ENCODE measurements at regions not wholly inside any gene's neighbourhood (a gene's known extent, or its start where the extent isn't known, plus 50 kb on each side); places are given as distances from the start of the nearest gene placed in this dataset.

DNA sequence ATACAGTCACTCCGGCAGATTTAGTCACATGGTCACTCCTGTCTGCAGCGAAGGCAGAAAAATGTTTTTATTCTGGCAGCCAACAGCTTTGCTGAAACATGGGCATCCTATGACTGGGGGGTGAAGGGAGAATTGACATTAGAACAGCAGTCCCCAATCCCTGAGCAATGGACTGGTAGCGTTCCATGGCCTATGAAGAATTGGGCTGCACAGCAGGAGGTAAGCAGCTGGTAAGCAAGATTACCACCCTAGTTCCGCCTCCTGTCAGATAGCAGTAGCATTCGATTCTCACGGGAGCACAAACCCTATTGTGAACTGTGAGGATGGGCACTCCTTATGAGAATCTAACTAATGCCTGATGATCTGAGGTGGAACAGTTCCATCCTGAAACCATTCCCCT is 93.1 kb upstream of the FTMT start (continued):
- TF ChIP-seq HEYL (CRISPR knock-in tag; IDR thresholded peaks at IDR 0.05): no peak
- no peak for TF ChIP-seq HOXB5 (CRISPR knock-in tag; IDR thresholded peaks at IDR 0.05)
- TF ChIP-seq ZSCAN20 (CRISPR knock-in tag; IDR thresholded peaks at IDR 0.05): no peak
- TF ChIP-seq, protein P1, sequence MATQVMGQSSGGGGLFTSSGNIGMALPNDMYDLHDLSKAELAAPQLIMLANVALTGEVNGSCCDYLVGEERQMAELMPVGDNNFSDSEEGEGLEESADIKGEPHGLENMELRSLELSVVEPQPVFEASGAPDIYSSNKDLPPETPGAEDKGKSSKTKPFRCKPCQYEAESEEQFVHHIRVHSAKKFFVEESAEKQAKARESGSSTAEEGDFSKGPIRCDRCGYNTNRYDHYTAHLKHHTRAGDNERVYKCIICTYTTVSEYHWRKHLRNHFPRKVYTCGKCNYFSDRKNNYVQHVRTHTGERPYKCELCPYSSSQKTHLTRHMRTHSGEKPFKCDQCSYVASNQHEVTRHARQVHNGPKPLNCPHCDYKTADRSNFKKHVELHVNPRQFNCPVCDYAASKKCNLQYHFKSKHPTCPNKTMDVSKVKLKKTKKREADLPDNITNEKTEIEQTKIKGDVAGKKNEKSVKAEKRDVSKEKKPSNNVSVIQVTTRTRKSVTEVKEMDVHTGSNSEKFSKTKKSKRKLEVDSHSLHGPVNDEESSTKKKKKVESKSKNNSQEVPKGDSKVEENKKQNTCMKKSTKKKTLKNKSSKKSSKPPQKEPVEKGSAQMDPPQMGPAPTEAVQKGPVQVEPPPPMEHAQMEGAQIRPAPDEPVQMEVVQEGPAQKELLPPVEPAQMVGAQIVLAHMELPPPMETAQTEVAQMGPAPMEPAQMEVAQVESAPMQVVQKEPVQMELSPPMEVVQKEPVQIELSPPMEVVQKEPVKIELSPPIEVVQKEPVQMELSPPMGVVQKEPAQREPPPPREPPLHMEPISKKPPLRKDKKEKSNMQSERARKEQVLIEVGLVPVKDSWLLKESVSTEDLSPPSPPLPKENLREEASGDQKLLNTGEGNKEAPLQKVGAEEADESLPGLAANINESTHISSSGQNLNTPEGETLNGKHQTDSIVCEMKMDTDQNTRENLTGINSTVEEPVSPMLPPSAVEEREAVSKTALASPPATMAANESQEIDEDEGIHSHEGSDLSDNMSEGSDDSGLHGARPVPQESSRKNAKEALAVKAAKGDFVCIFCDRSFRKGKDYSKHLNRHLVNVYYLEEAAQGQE (IDR thresholded peaks at IDR 0.05): no peak

DNA sequence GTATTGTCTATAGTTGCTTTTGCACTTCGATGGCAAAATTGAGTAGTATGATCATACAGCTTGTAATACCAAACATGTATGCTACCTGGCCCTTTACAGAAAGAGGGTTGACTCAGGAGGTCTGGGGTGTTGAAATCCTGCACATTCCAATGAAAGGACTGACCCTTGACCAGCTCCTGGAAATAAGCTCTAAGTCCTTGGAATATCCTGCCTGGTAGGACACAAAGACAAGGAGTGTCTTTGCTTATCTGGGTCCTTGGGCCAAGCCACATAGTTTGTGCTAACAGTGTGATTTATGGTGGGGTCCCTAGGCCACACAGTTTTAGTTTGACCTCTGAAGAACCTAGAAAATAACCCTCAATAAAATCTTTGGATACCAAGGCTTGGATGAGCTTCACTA is 89.3 kb upstream of the FTMT start:
- H3K4me1 ChIP-seq: no peaks in the 10 kb centered on the region
- 6% methylated on average over 1 of the region's 1 CpG for WGBS (ENCODE audit: missing lambda C conversion rate)
- no peak for DNase-seq (ENCODE audit: low read depth in 1 of 2, low spot score in 1 of 2)
- H3K4me3 ChIP-seq: no peak overlapping the region
- no peaks in the 10 kb centered on the region for H3K9me3 ChIP-seq
- POLR2A ChIA-PET: no interaction called here
- CTCF ChIA-PET: interaction anchor here (1.6 kb wide), 1 partner anchor 9 kb away, joined by 4 read pairs; no protein-coding TSS in a partner anchor
- TF ChIP-seq, protein P2, sequence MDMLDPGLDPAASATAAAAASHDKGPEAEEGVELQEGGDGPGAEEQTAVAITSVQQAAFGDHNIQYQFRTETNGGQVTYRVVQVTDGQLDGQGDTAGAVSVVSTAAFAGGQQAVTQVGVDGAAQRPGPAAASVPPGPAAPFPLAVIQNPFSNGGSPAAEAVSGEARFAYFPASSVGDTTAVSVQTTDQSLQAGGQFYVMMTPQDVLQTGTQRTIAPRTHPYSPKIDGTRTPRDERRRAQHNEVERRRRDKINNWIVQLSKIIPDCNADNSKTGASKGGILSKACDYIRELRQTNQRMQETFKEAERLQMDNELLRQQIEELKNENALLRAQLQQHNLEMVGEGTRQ (IDR thresholded peaks at IDR 0.05): no peak
- TF ChIP-seq PHF8 (IDR thresholded peaks at IDR 0.05; ENCODE audit: borderline replicate concordance, low read depth) (no peak), MAZ (IDR thresholded peaks at IDR 0.05; ENCODE audit: borderline replicate concordance, low read depth, low read length) (no peak), POLR2A (IDR thresholded peaks at IDR 0.05; ENCODE audit: low read length) (no peak), HOXA7 (CRISPR knock-in tag; IDR thresholded peaks at IDR 0.05) (no peak), CHD2 (IDR thresholded peaks at IDR 0.05; ENCODE audit: low read length, partially characterized antibody) (no peak), RNF2 (IDR thresholded peaks at IDR 0.05; ENCODE audit: borderline replicate concordance, low read depth) (no peak), ZFP36 (IDR thresholded peaks at IDR 0.05; ENCODE audit: borderline replicate concordance, partially characterized antibody) (no peak), KDM5A (IDR thresholded peaks at IDR 0.05) (no peak), JUNB (IDR thresholded peaks at IDR 0.05) (no peak), CBX2 (IDR thresholded peaks at IDR 0.05; ENCODE audit: borderline replicate concordance, low read depth) (no peak), SREBF2 (IDR thresholded peaks at IDR 0.05) (no peak), FOXS1 (CRISPR knock-in tag; IDR thresholded peaks at IDR 0.05) (no peak)
- TF ChIP-seq, protein P3, sequence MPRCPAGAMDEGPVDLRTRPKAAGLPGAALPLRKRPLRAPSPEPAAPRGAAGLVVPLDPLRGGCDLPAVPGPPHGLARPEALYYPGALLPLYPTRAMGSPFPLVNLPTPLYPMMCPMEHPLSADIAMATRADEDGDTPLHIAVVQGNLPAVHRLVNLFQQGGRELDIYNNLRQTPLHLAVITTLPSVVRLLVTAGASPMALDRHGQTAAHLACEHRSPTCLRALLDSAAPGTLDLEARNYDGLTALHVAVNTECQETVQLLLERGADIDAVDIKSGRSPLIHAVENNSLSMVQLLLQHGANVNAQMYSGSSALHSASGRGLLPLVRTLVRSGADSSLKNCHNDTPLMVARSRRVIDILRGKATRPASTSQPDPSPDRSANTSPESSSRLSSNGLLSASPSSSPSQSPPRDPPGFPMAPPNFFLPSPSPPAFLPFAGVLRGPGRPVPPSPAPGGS (IDR thresholded peaks at IDR 0.05): no peak
- TF ChIP-seq, protein P4, sequence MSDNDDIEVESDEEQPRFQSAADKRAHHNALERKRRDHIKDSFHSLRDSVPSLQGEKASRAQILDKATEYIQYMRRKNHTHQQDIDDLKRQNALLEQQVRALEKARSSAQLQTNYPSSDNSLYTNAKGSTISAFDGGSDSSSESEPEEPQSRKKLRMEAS (IDR thresholded peaks at IDR 0.05): no peak
- TF ChIP-seq, protein P5, sequence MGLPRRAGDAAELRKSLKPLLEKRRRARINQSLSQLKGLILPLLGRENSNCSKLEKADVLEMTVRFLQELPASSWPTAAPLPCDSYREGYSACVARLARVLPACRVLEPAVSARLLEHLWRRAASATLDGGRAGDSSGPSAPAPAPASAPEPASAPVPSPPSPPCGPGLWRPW (IDR thresholded peaks at IDR 0.05): no peak
- TF ChIP-seq, protein P6, sequence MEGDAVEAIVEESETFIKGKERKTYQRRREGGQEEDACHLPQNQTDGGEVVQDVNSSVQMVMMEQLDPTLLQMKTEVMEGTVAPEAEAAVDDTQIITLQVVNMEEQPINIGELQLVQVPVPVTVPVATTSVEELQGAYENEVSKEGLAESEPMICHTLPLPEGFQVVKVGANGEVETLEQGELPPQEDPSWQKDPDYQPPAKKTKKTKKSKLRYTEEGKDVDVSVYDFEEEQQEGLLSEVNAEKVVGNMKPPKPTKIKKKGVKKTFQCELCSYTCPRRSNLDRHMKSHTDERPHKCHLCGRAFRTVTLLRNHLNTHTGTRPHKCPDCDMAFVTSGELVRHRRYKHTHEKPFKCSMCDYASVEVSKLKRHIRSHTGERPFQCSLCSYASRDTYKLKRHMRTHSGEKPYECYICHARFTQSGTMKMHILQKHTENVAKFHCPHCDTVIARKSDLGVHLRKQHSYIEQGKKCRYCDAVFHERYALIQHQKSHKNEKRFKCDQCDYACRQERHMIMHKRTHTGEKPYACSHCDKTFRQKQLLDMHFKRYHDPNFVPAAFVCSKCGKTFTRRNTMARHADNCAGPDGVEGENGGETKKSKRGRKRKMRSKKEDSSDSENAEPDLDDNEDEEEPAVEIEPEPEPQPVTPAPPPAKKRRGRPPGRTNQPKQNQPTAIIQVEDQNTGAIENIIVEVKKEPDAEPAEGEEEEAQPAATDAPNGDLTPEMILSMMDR (IDR thresholded peaks at IDR 0.05): no peak
- no peak overlapping the region for H3K4me2 ChIP-seq
- H3K27ac ChIP-seq: no peak overlapping the region
- ATAC-seq: no peak
- FAIRE-seq: no peak
